GM19468 (cell line): ENCODE measurements at regions not wholly inside any gene's neighbourhood (a gene's known extent, or its start where the extent isn't known, plus 50 kb on each side); places are given as distances from the start of the nearest gene placed in this dataset.
"Not testable (repeated sequence)": the region's sequence is repeated elsewhere in the genome, so short reads cannot be mapped to it uniquely, and the experiment has no call there.

Experiments
- ATAC-seq: cut with Tn5 transposase; IDR thresholded peaks from one replicate; pipeline ENCODE4 v1.9.1; 2021; ENCODE audit warnings: mild to moderate bottlenecking, moderate library complexity, moderate number of reproducible peaks; ENCODE audit not compliant: unreplicated experiment; ENCODE audit errors: extremely low read depth

- ATAC-seq: no peak
Measured at GRCh38 chr9:74044844-74045243, 452.3 kb upstream of the RORB start.

- ATAC-seq: no peak
Measured at GRCh38 chr9:74056023-74056422, 441.1 kb upstream of the RORB start.

GRCh38 chr9:74057051-74057450 lies 440.1 kb upstream of the RORB start:
- ATAC-seq: not testable (repeated sequence)

- ATAC-seq: no peak
Measured at GRCh38 chr9:74064702-74065101, 432.4 kb upstream of the RORB start.

GRCh38 chr9:74066128-74066527 lies 431.0 kb upstream of the RORB start:
- no peak for ATAC-seq

- ATAC-seq: no peak
Measured at GRCh38 chr9:74066605-74067004, 430.5 kb upstream of the RORB start.

GRCh38 chr9:74071502-74071901 lies 425.6 kb upstream of the RORB start:
- no peak for ATAC-seq

- ATAC-seq: no peak
Measured at GRCh38 chr9:74073897-74074296, 423.2 kb upstream of the RORB start.

- no peak for ATAC-seq
Measured at GRCh38 chr9:74078647-74079046, 418.5 kb upstream of the RORB start.

- not testable (repeated sequence) for ATAC-seq
Measured at GRCh38 chr9:74080652-74081051, 416.5 kb upstream of the RORB start.

GRCh38 chr9:74083681-74084433 lies 413.3 kb upstream of the RORB start:
- ATAC-seq: no peak

- ATAC-seq: not testable (repeated sequence)
Measured at GRCh38 chr9:74085384-74086037, 411.6 kb upstream of the RORB start.

- ATAC-seq: not testable (repeated sequence)
Measured at GRCh38 chr9:74090921-74091320, 406.2 kb upstream of the RORB start.

- no peak for ATAC-seq
Measured at GRCh38 chr9:74092491-74092834, 404.7 kb upstream of the RORB start.

GRCh38 chr9:74094037-74094436 lies 403.1 kb upstream of the RORB start:
- ATAC-seq: not testable (repeated sequence)

- no peak for ATAC-seq
Measured at GRCh38 chr9:74094766-74095165, 402.4 kb upstream of the RORB start.

- ATAC-seq: no peak
Measured at GRCh38 chr9:74095925-74096324, 401.2 kb upstream of the RORB start.

GRCh38 chr9:74096420-74096819 lies 400.7 kb upstream of the RORB start:
- ATAC-seq: no peak

- no peak for ATAC-seq
Measured at GRCh38 chr9:74100042-74100441, 397.1 kb upstream of the RORB start.

GRCh38 chr9:74102148-74102547 lies 395.0 kb upstream of the RORB start:
- not testable (repeated sequence) for ATAC-seq

- no peak for ATAC-seq
Measured at GRCh38 chr9:74102702-74103101, 394.4 kb upstream of the RORB start.

- ATAC-seq: no peak
Measured at GRCh38 chr9:74107692-74108091, 389.4 kb upstream of the RORB start.
